DMS53 treated with DMSO at 0.1 percent for 48 hours (cell line): ENCODE measurements at regions not wholly inside any gene's neighbourhood (a gene's known extent, or its start where the extent isn't known, plus 50 kb on each side); places are given as distances from the start of the nearest gene placed in this dataset.
A peak's percentile ranks its signal among the peaks of the same experiment; 100 is the strongest.
"Not testable (repeated sequence)": the region's sequence is repeated elsewhere in the genome, so short reads cannot be mapped to it uniquely, and the experiment has no call there.

Experiments used
- DNase-seq: peaks from one replicate; lab custom pipeline; 2025; ENCODE audit not compliant: unreplicated experiment; lab: John Stamatoyannopoulos, UW

- DNase-seq: no peak
Measured at GRCh38 chr10:3954615-3955014, 169.6 kb upstream of the KLF6 start.

- DNase-seq: not testable (repeated sequence)
Measured at GRCh38 chr10:3954007-3954406, 169.0 kb upstream of the KLF6 start.

- DNase-seq: no peak
Measured at GRCh38 chr10:3951993-3952392, 167.0 kb upstream of the KLF6 start.

GRCh38 chr10:3950676-3951275 is 165.8 kb upstream of the KLF6 start:
- DNase-seq: no peak

GRCh38 chr10:3949711-3950110 is 164.7 kb upstream of the KLF6 start:
- no peak for DNase-seq

GRCh38 chr10:3948843-3949242 is 163.8 kb upstream of the KLF6 start:
- DNase-seq: peak; percentile 67

GRCh38 chr10:3946234-3947229 is 161.5 kb upstream of the KLF6 start:
- DNase-seq: no peak

GRCh38 chr10:3945026-3945425 is 160.0 kb upstream of the KLF6 start:
- DNase-seq: no peak

GRCh38 chr10:3944591-3944990 is 159.6 kb upstream of the KLF6 start:
- no peak for DNase-seq

- no peak for DNase-seq
Measured at GRCh38 chr10:3943695-3944257, 158.8 kb upstream of the KLF6 start.

- no peak for DNase-seq
Measured at GRCh38 chr10:3942937-3943489, 158.0 kb upstream of the KLF6 start.

- no peak for DNase-seq
Measured at GRCh38 chr10:3941676-3942075, 156.7 kb upstream of the KLF6 start.

GRCh38 chr10:3936422-3937040 is 151.5 kb upstream of the KLF6 start:
- no peak for DNase-seq

- peak; percentile 51 for DNase-seq
Measured at GRCh38 chr10:3935933-3936359, 150.9 kb upstream of the KLF6 start.

- no peak for DNase-seq
Measured at GRCh38 chr10:3935141-3935540, 150.1 kb upstream of the KLF6 start.

GRCh38 chr10:3933733-3934132 is 148.7 kb upstream of the KLF6 start:
- DNase-seq: no peak

GRCh38 chr10:3932597-3933375 is 147.8 kb upstream of the KLF6 start:
- DNase-seq: no peak

- DNase-seq: no peak
Measured at GRCh38 chr10:3931901-3932300, 146.9 kb upstream of the KLF6 start.

GRCh38 chr10:3931224-3931623 is 146.2 kb upstream of the KLF6 start:
- no peak for DNase-seq

GRCh38 chr10:3928569-3928968 is 143.6 kb upstream of the KLF6 start:
- DNase-seq: no peak
